ENCODE measurements at regions not wholly inside any gene's neighbourhood (a gene's known extent, or its start where the extent isn't known, plus 50 kb on each side); places are given as distances from the start of the nearest gene placed in this dataset.

- ATAC-seq = no peak
- 93% methylated on average over 3 of the region's 3 CpGs for WGBS (ENCODE audit: missing lambda C conversion rate)
- POLR2A ChIA-PET = no interaction called here
- TF ChIP-seq EHF (CRISPR knock-in tag; IDR thresholded peaks at IDR 0.05) (no peak), ATOH8 (CRISPR knock-in tag; IDR thresholded peaks at IDR 0.05; ENCODE audit: low read depth) (no peak), ZC3H11A (IDR thresholded peaks at IDR 0.05) (no peak), HMGXB4 (CRISPR knock-in tag; IDR thresholded peaks at IDR 0.05; ENCODE audit: borderline replicate concordance) (no peak), HOXA7 (CRISPR knock-in tag; IDR thresholded peaks at IDR 0.05) (no peak), NFE2L2 (conservative IDR thresholded peaks at IDR 0.05; ENCODE audit: low read length) (no peak), MYC (IDR thresholded peaks at IDR 0.05; ENCODE audit: borderline replicate concordance, low read length) (no peak), CBX2 (IDR thresholded peaks at IDR 0.05; ENCODE audit: borderline replicate concordance, low read depth) (no peak), MAX (IDR thresholded peaks at IDR 0.05) (no peak), CHD2 (IDR thresholded peaks at IDR 0.05; ENCODE audit: low read length, partially characterized antibody) (no peak), FOSL2 (IDR thresholded peaks at IDR 0.05) (no peak), FOSL2 (CRISPR knock-in tag; IDR thresholded peaks at IDR 0.05) (no peak), EHMT2 (IDR thresholded peaks at IDR 0.05; ENCODE audit: low read depth) (no peak), HDAC2 (IDR thresholded peaks at IDR 0.05) (no peak), E2F6 (IDR thresholded peaks at IDR 0.05; ENCODE audit: borderline replicate concordance, low read depth) (no peak), HEYL (CRISPR knock-in tag; IDR thresholded peaks at IDR 0.05) (no peak), TFCP2L1 (CRISPR knock-in tag; IDR thresholded peaks at IDR 0.05) (no peak)
- no peaks in the 10 kb centered on the region for H3K9me3 ChIP-seq
- no peak overlapping the region for H3K4me3 ChIP-seq
- H3K4me1 ChIP-seq = no peaks in the 10 kb centered on the region
- no peak overlapping the region for H3K4me2 ChIP-seq
- FAIRE-seq = no peak
- H3K27ac ChIP-seq = no peak overlapping the region
- CTCF ChIA-PET = no interaction called here
- DNase-seq (ENCODE audit: low read depth in 1 of 2, low spot score in 1 of 2) = no peak
These were observed 127.3 kb upstream of the ZNF608 start for GRCh38 chr5:124873713-124874112.

- H3K27ac ChIP-seq = no peak overlapping the region
- CTCF ChIA-PET = interaction anchor here (1.3 kb wide), 1 partner anchor 11 kb away, joined by 3 read pairs; no protein-coding TSS in a partner anchor
- POLR2A ChIA-PET = no interaction called here
- DNase-seq (ENCODE audit: low read depth in 1 of 2, low spot score in 1 of 2) = no peak
- no peak for FAIRE-seq
- H3K4me2 ChIP-seq = no peak overlapping the region
- WGBS (ENCODE audit: missing lambda C conversion rate) = 85% methylated on average over 1 of the region's 1 CpG
- H3K4me1 ChIP-seq = no peaks in the 10 kb centered on the region
- no peak overlapping the region for H3K4me3 ChIP-seq
- ATAC-seq = peak in 1 of 2 experiments; percentile 35; a peak in 1 of 6 replicates
- H3K9me3 ChIP-seq = no peaks in the 10 kb centered on the region
- TF ChIP-seq TP53 (CRISPR knock-in tag; IDR thresholded peaks at IDR 0.05) (no peak), CEBPB (IDR thresholded peaks at IDR 0.05) (no peak), RNF2 (IDR thresholded peaks at IDR 0.05; ENCODE audit: borderline replicate concordance, low read depth) (no peak), ZFP36 (IDR thresholded peaks at IDR 0.05; ENCODE audit: borderline replicate concordance, partially characterized antibody) (no peak), HEYL (CRISPR knock-in tag; IDR thresholded peaks at IDR 0.05) (no peak), CTCF (IDR thresholded peaks at IDR 0.05) (no peak), KDM5A (IDR thresholded peaks at IDR 0.05) (no peak), CBX8 (IDR thresholded peaks at IDR 0.05) (no peak), KDM1A (IDR thresholded peaks at IDR 0.05; ENCODE audit: low read depth) (no peak), ESRRA (IDR thresholded peaks at IDR 0.05; ENCODE audit: borderline replicate concordance, low read length) (no peak), POLR2A (IDR thresholded peaks at IDR 0.05; ENCODE audit: low read length) (no peak), ATOH8 (CRISPR knock-in tag; IDR thresholded peaks at IDR 0.05; ENCODE audit: low read depth) (no peak), TFCP2L1 (CRISPR knock-in tag; IDR thresholded peaks at IDR 0.05) (no peak), REST (IDR thresholded peaks at IDR 0.05) (no peak), HOXB5 (CRISPR knock-in tag; IDR thresholded peaks at IDR 0.05) (no peak), RAD21 (conservative IDR thresholded peaks at IDR 0.05 in 1 of 2, IDR thresholded peaks at IDR 0.05 in 1 of 2) (no peak), MYC (IDR thresholded peaks at IDR 0.05; ENCODE audit: borderline replicate concordance, low read length) (no peak)
These were observed 130.1 kb upstream of the ZNF608 start for GRCh38 chr5:124876566-124876965.
